ENCODE measurements at regions not wholly inside any gene's neighbourhood (a gene's known extent, or its start where the extent isn't known, plus 50 kb on each side); places are given as distances from the start of the nearest gene placed in this dataset.

GRCh38 chr10:120700426-120700825 is 150.7 kb upstream of the WDR11 start:
- Histone ChIP-seq H3K4me3 (ENCODE audit: control insufficient read depth in 2 of 3, extremely low read depth in 1 of 3, insufficient read depth in 2 of 3, low read depth in 1 of 3, low read length in 3 of 3) (no peak overlapping the region), H3K4me2 (ENCODE audit: control insufficient read depth, extremely low read depth, insufficient read depth, low read depth, low read length) (no peak overlapping the region), H3K27ac (ENCODE audit: control insufficient read depth, insufficient read depth, low read length) (no peak overlapping the region), H3K9me1 (ENCODE audit: control insufficient read depth, extremely low read depth, insufficient read depth, low read length) (no peaks in the 10 kb centered on the region), H3K4me1 (ENCODE audit: control insufficient read depth, extremely low read depth, insufficient read depth, low read length) (peaks cover 3% of the 10 kb centered on the region), H4K20me1 (ENCODE audit: control insufficient read depth, extremely low read depth, insufficient read depth, low read length) (no peaks in the 10 kb centered on the region), H3K27me3 (ENCODE audit: control insufficient read depth, extremely low read depth, insufficient read depth, low read length) (no peaks in the 10 kb centered on the region), H3K9ac (ENCODE audit: control insufficient read depth, extremely low read depth, insufficient read depth, low read length) (no peak overlapping the region), H3K79me2 (ENCODE audit: control insufficient read depth, insufficient read depth, low read length) (no peaks in the 10 kb centered on the region), H3K9me3 (ENCODE audit: control insufficient read depth, low read depth, low read length) (no peaks in the 10 kb centered on the region), H2AFZ (ENCODE audit: control insufficient read depth, low read length) (no peak overlapping the region), H3K36me3 (ENCODE audit: control insufficient read depth in 2 of 2, extremely low read depth in 1 of 2, insufficient read depth in 2 of 2, low read length in 2 of 2) (no peaks in the 10 kb centered on the region)
- TF ChIP-seq, protein P1, sequence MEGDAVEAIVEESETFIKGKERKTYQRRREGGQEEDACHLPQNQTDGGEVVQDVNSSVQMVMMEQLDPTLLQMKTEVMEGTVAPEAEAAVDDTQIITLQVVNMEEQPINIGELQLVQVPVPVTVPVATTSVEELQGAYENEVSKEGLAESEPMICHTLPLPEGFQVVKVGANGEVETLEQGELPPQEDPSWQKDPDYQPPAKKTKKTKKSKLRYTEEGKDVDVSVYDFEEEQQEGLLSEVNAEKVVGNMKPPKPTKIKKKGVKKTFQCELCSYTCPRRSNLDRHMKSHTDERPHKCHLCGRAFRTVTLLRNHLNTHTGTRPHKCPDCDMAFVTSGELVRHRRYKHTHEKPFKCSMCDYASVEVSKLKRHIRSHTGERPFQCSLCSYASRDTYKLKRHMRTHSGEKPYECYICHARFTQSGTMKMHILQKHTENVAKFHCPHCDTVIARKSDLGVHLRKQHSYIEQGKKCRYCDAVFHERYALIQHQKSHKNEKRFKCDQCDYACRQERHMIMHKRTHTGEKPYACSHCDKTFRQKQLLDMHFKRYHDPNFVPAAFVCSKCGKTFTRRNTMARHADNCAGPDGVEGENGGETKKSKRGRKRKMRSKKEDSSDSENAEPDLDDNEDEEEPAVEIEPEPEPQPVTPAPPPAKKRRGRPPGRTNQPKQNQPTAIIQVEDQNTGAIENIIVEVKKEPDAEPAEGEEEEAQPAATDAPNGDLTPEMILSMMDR (optimal IDR thresholded peaks at IDR 0.05 in 1 of 3, IDR thresholded peaks at IDR 0.05 in 1 of 3, conservative IDR thresholded peaks at IDR 0.05 in 1 of 3; ENCODE audit: extremely low read depth in 1 of 3, insufficient read depth in 2 of 3, low read length in 3 of 3), result no peak
- TF ChIP-seq EZH2 (IDR thresholded peaks at IDR 0.05; ENCODE audit: low read length), result no peak
- dilution Hi-C loops (cut with MboI; ENCODE audit: extremely low pct_ligation_motif_present, low sequenced_read_pairs), result no loop called here
- DNase-seq (ENCODE audit: low read depth, low spot score) (no peak), FAIRE-seq (no peak)

DNA sequence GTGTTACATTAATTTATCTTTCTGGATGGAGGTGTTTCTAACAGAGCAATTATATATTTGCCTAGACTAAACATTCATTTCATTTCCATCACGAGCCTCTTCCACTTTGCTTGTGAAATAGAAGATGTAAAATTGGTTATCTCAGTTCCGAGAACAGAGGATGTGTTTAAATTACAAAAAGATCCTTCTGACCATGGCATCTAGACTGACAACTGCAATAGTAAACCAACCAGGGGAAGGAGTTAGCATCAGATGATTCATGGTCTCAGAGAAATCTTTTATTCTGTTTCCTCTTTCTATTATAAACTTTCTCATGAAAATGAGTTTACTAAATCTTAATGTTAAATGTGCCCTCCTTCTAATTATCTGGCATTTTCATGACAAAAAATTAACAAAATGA is 149.8 kb upstream of the WDR11 start:
- H3K27ac ChIP-seq (ENCODE audit: control insufficient read depth, insufficient read depth, low read length), result no peak overlapping the region

More for the DNA sequence above, 149.8 kb upstream of the WDR11 start:
- no peaks in the 10 kb centered on the region for H3K36me3 ChIP-seq (ENCODE audit: control insufficient read depth in 2 of 2, extremely low read depth in 1 of 2, insufficient read depth in 2 of 2, low read length in 2 of 2)
- no peaks in the 10 kb centered on the region for H3K27me3 ChIP-seq (ENCODE audit: control insufficient read depth, extremely low read depth, insufficient read depth, low read length)
- no peak overlapping the region for H3K4me3 ChIP-seq (ENCODE audit: control insufficient read depth in 2 of 3, extremely low read depth in 1 of 3, insufficient read depth in 2 of 3, low read depth in 1 of 3, low read length in 3 of 3)
- no peaks in the 10 kb centered on the region for H3K79me2 ChIP-seq (ENCODE audit: control insufficient read depth, insufficient read depth, low read length)
- no peak overlapping the region for H3K4me2 ChIP-seq (ENCODE audit: control insufficient read depth, extremely low read depth, insufficient read depth, low read depth, low read length)
- H3K9ac ChIP-seq (ENCODE audit: control insufficient read depth, extremely low read depth, insufficient read depth, low read length), result no peak overlapping the region
- peaks cover 3% of the 10 kb centered on the region for H3K4me1 ChIP-seq (ENCODE audit: control insufficient read depth, extremely low read depth, insufficient read depth, low read length)
- no peaks in the 10 kb centered on the region for H3K9me1 ChIP-seq (ENCODE audit: control insufficient read depth, extremely low read depth, insufficient read depth, low read length)
- H4K20me1 ChIP-seq (ENCODE audit: control insufficient read depth, extremely low read depth, insufficient read depth, low read length), result no peaks in the 10 kb centered on the region
- no peaks in the 10 kb centered on the region for H3K9me3 ChIP-seq (ENCODE audit: control insufficient read depth, low read depth, low read length)
- no peak overlapping the region for H2AFZ ChIP-seq (ENCODE audit: control insufficient read depth, low read length)
- dilution Hi-C loops (cut with MboI; ENCODE audit: extremely low pct_ligation_motif_present, low sequenced_read_pairs), result no loop called here
- FAIRE-seq, result no peak
- TF ChIP-seq, protein P1 (optimal IDR thresholded peaks at IDR 0.05 in 1 of 3, IDR thresholded peaks at IDR 0.05 in 1 of 3, conservative IDR thresholded peaks at IDR 0.05 in 1 of 3; ENCODE audit: extremely low read depth in 1 of 3, insufficient read depth in 2 of 3, low read length in 3 of 3), result no peak
- no peak for TF ChIP-seq EZH2 (IDR thresholded peaks at IDR 0.05; ENCODE audit: low read length)
- DNase-seq (ENCODE audit: low read depth, low spot score), result no peak
